ENCODE measurements at regions not wholly inside any gene's neighbourhood (a gene's known extent, or its start where the extent isn't known, plus 50 kb on each side); places are given as distances from the start of the nearest gene placed in this dataset.

DNA sequence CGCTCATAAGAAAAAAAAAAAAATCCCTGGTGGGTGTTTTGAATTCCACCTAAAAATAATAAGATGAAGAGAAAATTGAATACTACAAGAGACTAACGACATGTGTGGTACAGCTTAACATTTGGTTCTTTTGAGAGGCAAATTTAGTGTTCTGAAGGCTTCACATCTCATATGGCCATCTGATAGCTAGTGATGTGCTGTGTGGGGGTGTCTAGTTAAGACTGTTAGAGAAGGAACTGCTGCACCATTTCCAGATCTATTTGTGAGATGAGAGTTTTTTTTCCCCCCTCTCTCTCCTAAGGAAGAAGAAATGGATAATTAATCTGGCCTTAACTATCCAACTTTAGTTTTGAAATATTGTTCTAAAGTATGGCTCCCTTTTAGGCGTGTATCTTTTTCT, 321.6 kb downstream of the SLC4A3 start:
- H3K27ac ChIP-seq, result no peak overlapping the region
- no peaks in the 10 kb centered on the region for H3K36me3 ChIP-seq
- no peak for DNase-seq
- no peaks in the 10 kb centered on the region for H3K9me3 ChIP-seq
- in situ Hi-C loops (cut with MboI; ENCODE audit: low sequenced_read_pairs in 4 of 4), result no loop called here
- H3K4me1 ChIP-seq, result no peaks in the 10 kb centered on the region
- H3K4me3 ChIP-seq, result no peak overlapping the region
- H3K27me3 ChIP-seq, result no peaks in the 10 kb centered on the region
- ATAC-seq, result no peak
- intact Hi-C loops (cut with DNase I; ENCODE audit: low total_unique reads), result no loop called here
- TF ChIP-seq, protein P1, sequence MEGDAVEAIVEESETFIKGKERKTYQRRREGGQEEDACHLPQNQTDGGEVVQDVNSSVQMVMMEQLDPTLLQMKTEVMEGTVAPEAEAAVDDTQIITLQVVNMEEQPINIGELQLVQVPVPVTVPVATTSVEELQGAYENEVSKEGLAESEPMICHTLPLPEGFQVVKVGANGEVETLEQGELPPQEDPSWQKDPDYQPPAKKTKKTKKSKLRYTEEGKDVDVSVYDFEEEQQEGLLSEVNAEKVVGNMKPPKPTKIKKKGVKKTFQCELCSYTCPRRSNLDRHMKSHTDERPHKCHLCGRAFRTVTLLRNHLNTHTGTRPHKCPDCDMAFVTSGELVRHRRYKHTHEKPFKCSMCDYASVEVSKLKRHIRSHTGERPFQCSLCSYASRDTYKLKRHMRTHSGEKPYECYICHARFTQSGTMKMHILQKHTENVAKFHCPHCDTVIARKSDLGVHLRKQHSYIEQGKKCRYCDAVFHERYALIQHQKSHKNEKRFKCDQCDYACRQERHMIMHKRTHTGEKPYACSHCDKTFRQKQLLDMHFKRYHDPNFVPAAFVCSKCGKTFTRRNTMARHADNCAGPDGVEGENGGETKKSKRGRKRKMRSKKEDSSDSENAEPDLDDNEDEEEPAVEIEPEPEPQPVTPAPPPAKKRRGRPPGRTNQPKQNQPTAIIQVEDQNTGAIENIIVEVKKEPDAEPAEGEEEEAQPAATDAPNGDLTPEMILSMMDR (IDR thresholded peaks at IDR 0.05 in 4 of 5, conservative IDR thresholded peaks at IDR 0.05 in 1 of 5), result no peak
- no peak for TF ChIP-seq POLR2A (IDR thresholded peaks at IDR 0.05)

DNA sequence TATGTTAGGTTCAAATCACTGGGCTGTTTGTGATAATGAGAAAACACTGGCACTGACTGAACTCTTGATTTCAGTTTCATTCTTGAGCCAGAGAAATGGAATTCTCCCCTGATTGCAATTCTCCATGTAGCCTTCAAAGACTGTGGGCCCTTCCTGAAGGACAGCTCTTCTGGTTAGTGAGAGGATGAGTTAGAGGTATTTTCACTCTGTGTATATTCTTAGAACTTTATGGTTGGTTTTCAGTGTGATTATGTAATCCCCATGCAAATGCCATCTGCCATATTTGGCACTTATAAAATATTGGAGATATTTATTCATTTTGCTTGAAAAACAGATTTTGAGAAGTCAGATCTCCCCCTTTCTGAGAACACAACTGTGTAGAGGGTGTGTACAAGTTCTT, 323.7 kb downstream of the SLC4A3 start:
- Histone ChIP-seq H3K27ac (no peak overlapping the region), H3K4me1 (no peaks in the 10 kb centered on the region), H3K4me3 (no peak overlapping the region), H3K36me3 (no peaks in the 10 kb centered on the region), H3K9me3 (no peaks in the 10 kb centered on the region), H3K27me3 (no peaks in the 10 kb centered on the region)
- no peak for ATAC-seq
- in situ Hi-C loops (cut with MboI; ENCODE audit: low sequenced_read_pairs in 4 of 4), result no loop called here
- intact Hi-C loops (cut with DNase I; ENCODE audit: low total_unique reads), result no loop called here
- TF ChIP-seq POLR2A (IDR thresholded peaks at IDR 0.05), result no peak
- TF ChIP-seq, protein P1 (IDR thresholded peaks at IDR 0.05 in 4 of 5, conservative IDR thresholded peaks at IDR 0.05 in 1 of 5), result no peak
- DNase-seq, result no peak

DNA sequence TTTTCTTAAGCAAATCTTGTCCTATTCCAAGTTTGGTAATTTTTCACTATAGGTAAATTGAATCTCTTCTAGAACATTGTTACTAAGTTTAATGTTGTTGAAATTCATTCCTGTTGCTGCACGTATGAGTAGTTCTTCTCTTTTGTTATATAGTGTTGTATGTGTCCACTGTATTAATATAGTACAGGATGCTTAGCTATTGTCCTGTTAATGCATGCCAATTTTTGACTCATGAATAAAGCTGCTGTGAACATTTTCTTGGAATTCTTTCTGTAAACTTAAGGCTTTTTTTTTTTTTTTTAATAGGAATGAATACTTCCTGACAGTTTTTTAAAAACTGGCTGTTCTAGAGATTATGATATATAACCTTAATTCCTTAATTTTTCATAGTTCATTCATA, 326.9 kb downstream of the SLC4A3 start:
- TF ChIP-seq, protein P1 (IDR thresholded peaks at IDR 0.05 in 4 of 5, conservative IDR thresholded peaks at IDR 0.05 in 1 of 5), result no peak
- TF ChIP-seq POLR2A (IDR thresholded peaks at IDR 0.05), result no peak
- in situ Hi-C loops (cut with MboI; ENCODE audit: low sequenced_read_pairs in 4 of 4), result no loop called here
- no peaks in the 10 kb centered on the region for H3K9me3 ChIP-seq
- no peaks in the 10 kb centered on the region for H3K27me3 ChIP-seq
- intact Hi-C loops (cut with DNase I; ENCODE audit: low total_unique reads), result no loop called here
- H3K36me3 ChIP-seq, result no peaks in the 10 kb centered on the region
- DNase-seq (no peak), ATAC-seq (no peak)
- no peak overlapping the region for H3K4me3 ChIP-seq
- no peaks in the 10 kb centered on the region for H3K4me1 ChIP-seq
- H3K27ac ChIP-seq, result no peak overlapping the region

DNA sequence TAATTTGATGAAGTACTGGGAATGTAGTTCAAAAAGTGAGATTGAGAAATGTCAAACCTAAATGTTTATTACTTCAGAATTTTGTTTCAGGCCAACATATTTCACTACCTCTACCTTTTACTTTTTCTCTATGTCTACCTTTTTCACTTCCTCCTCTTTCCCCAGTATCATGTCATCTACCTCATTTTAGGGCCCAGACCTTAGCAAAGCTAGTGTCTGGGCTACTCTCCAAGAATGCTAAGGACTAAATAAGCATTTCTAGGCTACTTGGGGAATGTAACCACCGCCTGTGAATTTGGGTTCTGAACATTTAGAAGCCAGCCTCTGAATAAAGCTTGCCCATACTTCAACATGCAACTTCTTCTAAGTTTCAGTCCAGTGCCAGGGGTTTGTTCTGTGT, 330.4 kb downstream of the SLC4A3 start:
- in situ Hi-C loops (cut with MboI; ENCODE audit: low sequenced_read_pairs in 4 of 4), result no loop called here
- Histone ChIP-seq H3K36me3 (no peaks in the 10 kb centered on the region), H3K4me1 (no peaks in the 10 kb centered on the region), H3K9me3 (no peaks in the 10 kb centered on the region), H3K27ac (no peak overlapping the region), H3K27me3 (no peaks in the 10 kb centered on the region), H3K4me3 (no peak overlapping the region)
- DNase-seq, result no peak
- intact Hi-C loops (cut with DNase I; ENCODE audit: low total_unique reads), result no loop called here
- TF ChIP-seq POLR2A (IDR thresholded peaks at IDR 0.05), result no peak
- TF ChIP-seq, protein P1 (IDR thresholded peaks at IDR 0.05 in 4 of 5, conservative IDR thresholded peaks at IDR 0.05 in 1 of 5), result no peak
- ATAC-seq, result no peak

- Histone ChIP-seq H3K4me3 (no peak overlapping the region), H3K9me3 (no peaks in the 10 kb centered on the region), H3K27ac (no peak overlapping the region), H3K27me3 (no peaks in the 10 kb centered on the region), H3K36me3 (no peaks in the 10 kb centered on the region), H3K4me1 (no peaks in the 10 kb centered on the region)
- intact Hi-C loops (cut with DNase I; ENCODE audit: low total_unique reads), result no loop called here
- ATAC-seq (no peak), DNase-seq (no peak)
- in situ Hi-C loops (cut with MboI; ENCODE audit: low sequenced_read_pairs in 4 of 4), result no loop called here
- TF ChIP-seq, protein P1 (IDR thresholded peaks at IDR 0.05 in 4 of 5, conservative IDR thresholded peaks at IDR 0.05 in 1 of 5), result no peak
- TF ChIP-seq POLR2A (IDR thresholded peaks at IDR 0.05), result no peak
These were observed 331.5 kb downstream of the SLC4A3 start for GRCh38 chr2:219958941-219959340.

Measured in gastrocnemius medialis (tissue), 4 donors.